WI38 (cell line): ENCODE measurements at regions not wholly inside any gene's neighbourhood (a gene's known extent, or its start where the extent isn't known, plus 50 kb on each side); places are given as distances from the start of the nearest gene placed in this dataset.

ENCODE experiments used
- H3K4me3 ChIP-seq: 2 replicates; pipeline ENCODE4 v1.5.1; 2011; ENCODE audit warnings: low read depth, mild to moderate bottlenecking, control low read depth, low read length
- CTCF ChIP-seq: IDR thresholded peaks from 2 replicates; pipeline ENCODE4 v1.5.1; 2012; ENCODE audit warnings: low read depth, mild to moderate bottlenecking, control low read depth, low read length

GRCh38 chr13:40274103-40274502 is 392.3 kb downstream of the FOXO1 start:
- H3K4me3 ChIP-seq: no peak overlapping the region
- TF ChIP-seq CTCF: no peak

GRCh38 chr13:40275155-40275554 is 391.3 kb downstream of the FOXO1 start:
- TF ChIP-seq CTCF: no peak
- no peak overlapping the region for H3K4me3 ChIP-seq

GRCh38 chr13:40275636-40276035 is 390.8 kb downstream of the FOXO1 start:
- no peak overlapping the region for H3K4me3 ChIP-seq
- TF ChIP-seq CTCF: no peak

DNA sequence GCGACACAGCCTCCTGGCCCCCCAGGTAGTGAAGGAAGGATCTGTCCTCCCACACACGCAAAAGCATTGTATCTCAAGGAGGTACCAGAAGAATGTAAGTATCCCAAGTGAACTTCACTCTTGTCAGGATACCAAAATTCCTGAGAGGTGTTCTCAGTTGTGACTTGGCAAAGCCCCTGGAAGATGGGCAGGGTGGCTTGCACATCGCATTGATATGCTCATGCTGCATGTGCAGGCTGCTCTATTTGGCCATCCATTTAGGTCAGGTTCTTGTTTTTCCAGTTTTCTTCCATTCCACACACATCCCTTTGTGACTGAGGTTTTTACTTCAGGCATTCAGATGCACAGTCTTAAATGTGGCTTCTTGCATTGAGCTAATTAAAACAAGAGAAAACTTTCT is 382.8 kb downstream of the FOXO1 start:
- H3K4me3 ChIP-seq: no peak overlapping the region
- no peak for TF ChIP-seq CTCF

DNA sequence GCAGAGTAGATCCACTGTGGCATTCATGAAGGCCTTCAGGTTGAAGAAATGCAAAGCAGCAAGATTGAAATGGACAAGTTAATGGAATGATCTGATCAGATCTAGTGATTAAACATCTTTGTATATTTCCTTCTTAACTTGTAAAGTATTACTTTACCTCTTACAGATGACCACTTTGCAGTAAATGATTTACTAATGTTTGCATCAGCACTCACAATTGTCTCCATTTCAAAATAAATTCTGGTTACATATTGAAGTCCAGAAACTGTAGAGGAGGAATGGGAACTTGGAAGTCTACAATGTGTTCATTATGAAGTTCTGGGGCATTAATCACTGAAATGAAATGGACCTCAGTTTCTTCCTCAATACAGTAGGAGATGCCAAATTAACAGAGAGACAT is 380.8 kb downstream of the FOXO1 start:
- TF ChIP-seq CTCF: no peak
- no peak overlapping the region for H3K4me3 ChIP-seq

DNA sequence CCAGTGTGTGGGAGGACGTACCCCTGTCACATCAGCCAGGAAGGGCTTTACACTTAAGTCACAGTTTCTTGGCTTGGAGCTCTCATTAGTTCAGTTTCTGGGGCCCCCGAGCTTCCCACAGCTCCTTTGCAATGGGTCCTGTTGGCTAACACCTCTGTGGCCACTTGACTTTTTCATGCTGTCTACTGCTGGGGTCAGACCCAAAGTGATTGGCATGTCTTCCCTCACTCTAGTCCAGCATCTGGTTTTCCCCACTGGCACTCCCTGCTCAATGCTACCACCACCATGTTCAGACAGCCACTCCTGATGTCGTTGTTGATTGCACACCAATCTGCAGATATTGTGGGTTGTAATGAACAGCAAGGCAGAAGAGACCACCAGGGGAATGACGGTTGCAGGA is 379.0 kb downstream of the FOXO1 start:
- no peak overlapping the region for H3K4me3 ChIP-seq
- no peak for TF ChIP-seq CTCF

- no peak for TF ChIP-seq CTCF
- no peak overlapping the region for H3K4me3 ChIP-seq
Measured at GRCh38 chr13:40288259-40288658, 378.2 kb downstream of the FOXO1 start.
